HG02870 (cell line): ENCODE measurements at regions not wholly inside any gene's neighbourhood (a gene's known extent, or its start where the extent isn't known, plus 50 kb on each side); places are given as distances from the start of the nearest gene placed in this dataset.

Experiments used
- ATAC-seq: cut with Tn5 transposase; IDR thresholded peaks from one replicate; pipeline ENCODE4 v1.9.1; 2021; ENCODE audit warnings: mild to moderate bottlenecking, moderate library complexity; ENCODE audit not compliant: unreplicated experiment

DNA sequence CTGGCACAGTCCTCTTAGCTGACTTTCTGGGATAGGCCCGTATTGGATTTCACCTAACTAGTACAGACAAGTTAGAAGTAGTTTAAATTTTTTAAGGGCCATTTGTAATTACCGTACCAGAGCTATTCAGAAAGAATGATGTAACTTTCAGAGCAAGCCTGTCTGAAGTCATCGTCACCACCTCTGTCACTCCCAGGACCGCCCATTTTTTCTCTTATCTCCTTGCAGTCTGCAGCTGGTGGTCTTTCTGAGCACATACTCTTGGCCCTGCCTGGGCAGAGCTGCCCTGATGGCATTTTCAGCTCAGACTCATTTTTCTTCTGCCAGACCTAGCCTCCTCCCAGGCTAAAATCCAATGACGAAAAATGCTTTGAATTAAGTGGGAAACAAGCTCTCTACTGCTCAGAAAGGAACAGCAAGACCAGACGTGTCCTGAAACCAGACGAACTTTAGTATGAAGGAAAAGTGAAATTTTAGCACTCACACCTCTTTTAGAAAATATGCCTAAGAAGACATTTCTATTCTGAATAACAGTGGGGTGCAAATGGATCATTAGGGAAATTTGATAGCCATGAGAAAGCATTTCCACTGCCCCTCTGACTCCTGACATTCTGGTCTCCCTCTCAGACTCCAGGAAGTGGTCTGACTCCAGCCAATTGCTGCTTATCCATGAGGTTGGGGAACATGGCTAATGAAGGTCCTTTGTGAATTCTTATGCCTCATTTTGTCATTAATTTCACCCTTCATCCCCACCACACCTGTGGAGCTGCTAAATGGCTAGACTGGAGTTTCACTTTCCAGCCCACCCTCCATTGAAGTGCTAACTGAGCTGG, 162.4 kb upstream of the GYPA start:
- ATAC-seq = no peak

DNA sequence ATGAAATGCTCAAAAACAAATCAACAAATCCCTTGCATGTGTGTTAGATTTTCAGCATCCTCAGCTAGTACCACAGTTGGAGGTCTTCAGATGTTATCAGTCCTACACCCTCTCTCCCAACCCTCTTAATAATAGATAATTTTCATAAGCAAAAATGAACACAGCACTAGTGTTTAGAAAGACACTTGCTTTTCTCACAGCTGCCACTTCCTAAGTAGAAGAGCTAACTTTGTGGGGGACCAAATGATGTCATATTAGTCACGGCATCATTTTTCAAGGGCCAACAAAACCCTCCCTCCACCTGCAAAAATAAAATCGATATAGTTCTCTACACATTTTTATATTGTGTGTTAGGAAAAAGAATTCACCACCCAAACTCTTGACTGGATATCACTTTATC, 163.5 kb upstream of the GYPA start:
- ATAC-seq = no peak

DNA sequence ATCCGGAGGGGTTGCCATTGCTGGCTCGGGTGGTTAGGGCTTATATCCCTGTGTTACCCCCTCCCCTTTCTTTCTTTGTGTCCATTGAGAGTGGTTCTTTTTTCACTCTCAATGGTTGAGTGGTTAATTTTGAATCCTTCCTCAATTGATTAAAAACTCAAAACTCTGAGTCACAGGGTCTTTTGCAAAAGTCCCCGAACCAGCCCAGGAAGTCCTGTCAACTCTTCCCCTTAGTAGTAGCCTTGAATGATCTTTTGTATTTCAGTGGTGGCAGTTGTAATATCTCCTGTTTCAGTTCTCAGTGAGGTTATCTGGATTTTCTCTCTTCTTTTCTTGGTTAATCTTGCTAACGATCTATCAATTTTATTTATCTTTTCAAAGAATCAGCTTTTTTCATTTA, 170.0 kb upstream of the GYPA start:
- no peak for ATAC-seq

DNA sequence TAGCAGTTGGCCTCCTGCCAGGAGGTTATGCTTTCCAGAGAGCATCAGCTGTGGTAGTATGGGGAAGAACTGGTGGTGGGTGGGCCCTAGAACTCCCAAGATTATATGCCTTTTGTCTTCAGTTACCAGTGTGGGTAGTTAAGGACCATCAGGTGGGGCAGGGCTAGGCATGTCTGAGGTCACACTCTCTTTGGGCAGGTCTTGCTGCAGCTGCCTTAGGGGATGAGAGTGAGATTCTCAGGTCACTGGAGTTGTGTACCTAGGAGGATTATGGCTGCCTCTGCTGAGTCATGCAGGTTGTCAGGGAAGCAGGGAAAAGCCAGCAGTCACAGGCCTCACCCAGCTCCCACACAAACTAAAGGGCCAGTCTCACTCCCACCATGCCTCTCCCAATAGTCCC, 172.9 kb upstream of the GYPA start:
- ATAC-seq = no peak

DNA sequence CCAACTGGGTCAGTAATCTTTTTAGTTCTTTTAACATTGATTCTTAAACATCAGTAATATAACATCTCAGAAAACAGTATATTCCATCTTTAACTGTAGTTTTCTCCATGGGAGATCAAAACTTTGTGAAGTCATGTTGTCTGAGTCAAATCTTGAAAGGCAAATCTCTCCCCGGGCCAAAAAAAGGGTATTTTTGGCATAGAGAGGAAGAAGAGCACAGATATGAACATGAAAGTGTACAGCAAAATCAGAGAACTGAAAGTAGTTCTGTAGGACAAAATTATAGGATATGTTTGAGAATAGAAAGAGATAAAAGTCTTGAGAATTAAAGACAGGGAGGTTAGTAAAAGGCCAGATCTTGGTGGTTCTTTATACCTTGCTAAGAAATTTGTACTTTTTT, 176.4 kb upstream of the GYPA start:
- peak; percentile 79 for ATAC-seq

DNA sequence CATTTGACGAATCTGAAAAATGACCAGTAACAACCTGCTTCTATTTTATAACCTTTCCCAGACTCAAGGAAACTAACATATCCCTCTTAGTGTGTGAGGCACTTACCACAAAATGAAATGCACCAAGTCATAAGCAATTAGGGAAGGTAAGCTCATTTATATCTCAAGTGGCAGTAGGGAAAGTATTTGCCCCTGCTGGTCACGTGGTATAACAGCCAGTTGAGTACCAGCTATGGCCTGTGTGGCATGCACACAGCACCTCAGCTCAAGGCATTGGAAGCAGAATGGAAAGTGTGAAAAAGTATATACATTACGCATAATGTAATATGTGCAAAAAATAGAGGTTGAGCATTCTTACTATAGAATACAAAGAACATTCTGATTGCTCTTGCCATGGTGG, 178.3 kb upstream of the GYPA start:
- no peak for ATAC-seq

DNA sequence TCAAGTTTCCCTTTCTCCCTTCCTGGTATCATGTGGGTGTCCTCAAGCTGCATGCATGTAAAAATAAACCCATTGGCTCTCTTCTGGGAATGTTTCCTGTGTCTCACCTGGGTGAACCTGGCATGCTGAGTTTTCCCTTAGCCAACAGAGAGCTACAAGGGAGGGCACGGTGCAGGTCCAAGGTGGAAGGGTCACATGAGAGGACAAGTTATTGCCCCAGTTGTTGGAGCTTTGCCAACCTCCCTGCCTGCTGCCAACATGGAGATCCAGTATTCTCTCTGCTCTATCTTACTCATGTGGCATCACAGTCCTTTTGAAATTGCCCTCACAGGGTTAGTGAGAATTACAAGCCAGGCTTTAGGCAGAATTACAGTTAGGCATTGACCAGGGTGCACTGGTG, 196.1 kb upstream of the GYPA start:
- ATAC-seq = no peak

DNA sequence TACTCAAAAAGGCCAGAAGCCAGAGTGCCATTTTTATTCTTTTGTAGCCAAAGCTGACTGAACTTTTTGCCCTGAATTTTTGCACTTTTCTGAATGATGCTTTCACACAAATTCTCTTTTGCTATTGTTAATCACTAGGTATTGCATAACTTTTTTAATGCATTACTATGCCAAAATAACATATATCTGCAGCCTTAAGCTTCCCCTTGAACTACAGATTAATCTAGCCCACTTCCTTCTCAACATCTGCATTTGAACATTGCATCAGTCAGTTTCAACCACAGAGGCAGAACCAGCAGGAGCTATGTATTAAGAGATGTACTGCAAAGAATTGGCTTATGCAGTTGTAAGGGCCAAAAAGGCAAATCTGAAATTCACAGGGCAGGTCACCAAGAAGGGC, 197.6 kb upstream of the GYPA start:
- ATAC-seq = peak; percentile 73

DNA sequence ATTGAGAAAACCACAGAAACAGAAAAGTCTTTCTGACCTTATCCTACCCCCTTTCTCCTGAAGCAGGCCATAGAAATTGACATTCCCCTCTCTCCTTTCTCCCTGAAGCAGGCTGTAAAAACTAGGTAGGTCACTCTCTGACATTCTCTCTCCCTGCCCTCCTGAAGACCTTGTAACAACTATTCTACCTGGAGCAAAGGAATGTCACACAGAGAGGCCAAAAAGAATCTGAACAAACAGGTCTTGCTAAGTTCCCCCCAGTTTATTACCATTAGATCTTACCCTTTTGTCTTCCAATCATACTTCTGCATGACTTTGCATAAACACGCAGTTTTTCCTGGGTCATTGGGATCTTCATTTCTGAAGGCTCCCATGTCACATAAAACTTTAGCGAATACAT, 198.3 kb upstream of the GYPA start:
- ATAC-seq = no peak

DNA sequence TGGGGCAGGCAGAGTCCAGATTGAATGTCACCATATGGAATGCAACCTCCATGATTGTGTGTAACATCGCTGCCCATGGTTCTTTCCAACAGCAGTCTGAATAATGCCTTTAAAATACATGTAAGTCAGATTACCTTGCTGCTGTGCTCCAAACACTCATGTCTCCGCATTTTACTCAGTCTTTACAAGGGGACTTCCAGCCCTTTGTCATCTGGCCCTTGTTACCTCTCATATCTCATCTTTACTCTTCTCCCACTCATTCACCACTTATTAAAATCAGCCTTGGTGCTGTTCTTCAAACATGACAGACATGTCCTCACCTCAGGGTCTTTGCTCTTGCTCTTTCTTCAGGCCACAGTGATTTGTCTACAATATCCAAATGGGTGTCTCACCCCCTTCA, 200.4 kb upstream of the GYPA start:
- peak; percentile 49 for ATAC-seq

DNA sequence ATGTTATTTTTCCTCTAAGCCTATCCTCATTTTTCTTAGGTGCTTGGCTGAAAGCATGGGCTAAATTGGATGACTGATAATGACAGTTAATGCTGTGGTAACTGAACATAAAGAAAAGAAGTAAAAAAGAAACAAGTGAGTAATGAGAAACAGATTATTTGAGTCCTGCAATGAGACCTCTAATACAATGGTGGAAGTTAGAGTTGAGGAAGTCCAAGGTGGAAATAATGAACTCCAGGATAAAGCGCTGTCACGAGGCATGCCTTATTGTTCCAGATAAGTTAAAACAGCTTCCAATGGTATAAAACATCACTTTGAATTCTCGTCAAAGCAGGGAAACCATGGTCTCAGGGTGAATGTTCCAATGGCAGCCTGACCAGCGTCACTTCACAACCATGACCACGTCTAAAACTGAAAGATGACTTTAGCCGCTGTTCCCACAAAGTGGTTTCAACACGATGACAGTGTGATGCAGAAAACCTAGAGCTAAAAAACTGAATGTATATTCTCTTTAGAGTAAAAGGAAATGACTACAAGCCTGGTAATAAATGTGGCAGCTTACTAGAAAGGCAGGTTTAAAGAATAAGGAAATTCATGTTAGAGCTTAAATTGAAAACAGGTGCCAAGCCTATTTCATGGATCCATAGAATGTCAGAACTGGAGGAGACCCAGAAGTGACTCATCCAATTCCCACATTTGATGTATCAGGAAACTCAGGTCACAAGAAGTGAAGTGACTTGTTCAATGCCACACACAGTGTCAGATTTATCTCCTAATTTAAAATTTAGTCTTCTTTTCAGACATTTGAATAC, 202.6 kb upstream of the GYPA start:
- peak; percentile 49 for ATAC-seq

DNA sequence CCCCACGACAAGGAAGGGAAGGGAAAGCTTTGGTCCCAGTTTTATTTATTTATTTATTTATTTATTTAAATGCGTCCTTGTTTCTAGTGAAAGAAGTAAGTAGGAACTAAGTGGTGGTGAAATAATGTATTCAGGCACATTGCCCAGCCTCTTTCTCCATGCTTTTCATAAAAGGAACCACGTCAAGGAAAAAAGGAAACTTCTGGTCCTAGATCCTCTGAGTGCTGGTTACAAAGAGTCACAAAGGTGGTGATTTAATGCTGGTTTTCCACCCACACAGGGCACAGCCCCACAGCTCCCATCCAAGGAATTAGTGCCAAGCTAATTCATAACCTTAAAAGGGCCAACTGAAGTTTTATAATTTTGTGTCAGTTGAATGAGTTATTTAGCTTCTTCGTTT, 206.6 kb upstream of the GYPA start:
- ATAC-seq = no peak

DNA sequence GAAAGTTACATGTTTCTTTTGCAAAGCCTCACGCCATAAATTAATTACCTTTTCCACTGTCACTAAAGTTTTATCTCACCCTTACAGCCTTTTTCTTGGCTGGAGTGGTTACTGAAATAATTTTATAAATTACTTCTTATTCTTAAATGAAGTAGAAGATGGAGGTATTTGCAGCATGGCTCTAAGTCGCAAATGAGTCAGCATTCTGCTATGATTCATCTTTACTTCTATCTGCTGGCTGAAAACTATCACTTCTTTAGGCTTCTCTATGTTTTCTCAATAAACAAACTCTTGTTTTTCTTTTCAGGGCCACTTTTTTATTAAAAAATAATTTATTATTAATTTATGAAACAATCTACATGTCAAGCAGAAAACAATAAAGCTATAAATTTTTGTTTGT, 210.2 kb upstream of the GYPA start:
- ATAC-seq = no peak

DNA sequence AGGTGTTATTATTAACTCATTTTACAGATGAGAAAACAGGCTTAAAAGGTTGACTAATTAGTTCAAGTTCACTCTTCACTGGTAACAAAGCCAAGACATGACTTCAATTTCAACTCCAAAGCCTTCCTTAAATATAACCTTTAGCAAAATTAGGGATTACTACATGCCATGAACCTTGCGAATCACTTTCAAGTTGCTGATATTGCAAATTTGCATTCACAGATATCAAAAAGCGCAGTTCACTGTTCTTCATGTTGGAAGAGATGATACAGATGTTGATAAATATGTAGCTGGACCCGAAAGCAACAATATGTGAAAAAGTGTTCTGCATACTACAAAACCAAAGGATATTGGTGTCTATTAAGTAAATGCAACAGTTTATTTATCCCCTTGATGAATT, 210.8 kb upstream of the GYPA start:
- no peak for ATAC-seq

DNA sequence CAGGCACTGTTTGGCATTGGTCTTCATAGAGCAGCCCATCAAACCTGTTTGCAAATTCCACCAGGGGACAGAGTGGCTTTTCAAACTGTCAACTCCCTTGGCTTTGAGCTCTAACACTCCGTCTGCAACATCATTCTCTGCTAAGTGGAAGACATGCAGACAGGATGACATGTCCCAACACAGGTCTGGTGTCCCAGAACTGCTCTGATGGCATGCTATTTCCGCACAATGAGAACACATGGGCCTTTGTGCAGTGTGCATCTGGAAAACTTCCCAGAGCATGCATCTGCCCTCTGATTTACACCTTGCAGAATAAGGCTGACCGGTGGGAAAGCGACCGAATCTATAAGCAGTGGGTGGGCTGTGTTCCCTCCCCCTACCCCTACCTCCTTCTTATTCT, 212.8 kb upstream of the GYPA start:
- no peak for ATAC-seq

DNA sequence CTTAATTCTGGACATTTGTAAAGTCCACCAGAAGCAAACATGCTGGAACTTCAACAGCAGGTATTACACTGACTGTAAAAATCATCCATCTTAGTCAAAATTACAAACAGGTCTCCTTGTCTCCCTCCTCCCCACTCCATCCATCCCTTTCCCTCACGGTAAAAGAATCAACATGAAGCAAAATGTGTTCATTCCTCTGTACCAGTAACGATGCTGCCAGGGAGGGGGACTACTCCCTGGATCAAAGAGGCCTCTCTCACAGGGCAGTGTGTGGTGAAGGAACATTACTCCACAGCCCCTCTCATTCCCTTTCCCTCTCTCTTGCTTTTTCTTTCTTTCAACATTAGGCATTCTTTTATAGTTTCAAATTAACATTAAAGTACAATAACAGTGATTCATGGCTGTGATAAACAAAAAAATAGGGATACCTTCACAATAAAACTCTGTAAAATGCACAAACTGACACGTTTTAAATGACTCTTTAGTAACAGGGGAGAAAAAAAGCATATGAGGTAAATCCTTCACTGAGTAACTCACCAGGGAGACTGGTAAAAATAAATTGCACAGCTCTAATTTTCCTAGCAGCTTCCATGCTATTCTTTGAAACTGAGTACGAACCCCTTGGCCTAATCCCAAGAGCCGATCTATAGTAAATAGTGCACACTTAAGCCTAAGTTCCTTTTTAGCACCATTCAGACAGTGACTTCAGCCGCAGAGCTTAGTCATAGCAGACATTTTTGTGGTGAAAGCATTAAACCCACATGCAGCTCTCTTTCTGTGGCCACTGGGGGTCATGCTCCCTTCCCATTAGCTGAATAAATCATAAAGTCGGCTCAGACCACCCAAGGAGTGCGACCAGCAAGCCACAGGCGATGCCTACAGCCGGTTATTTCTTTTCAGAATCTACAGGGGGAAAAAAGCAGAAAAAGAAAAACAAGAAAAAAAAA, 215.6 kb upstream of the GYPA start:
- ATAC-seq = peak; percentile 98

DNA sequence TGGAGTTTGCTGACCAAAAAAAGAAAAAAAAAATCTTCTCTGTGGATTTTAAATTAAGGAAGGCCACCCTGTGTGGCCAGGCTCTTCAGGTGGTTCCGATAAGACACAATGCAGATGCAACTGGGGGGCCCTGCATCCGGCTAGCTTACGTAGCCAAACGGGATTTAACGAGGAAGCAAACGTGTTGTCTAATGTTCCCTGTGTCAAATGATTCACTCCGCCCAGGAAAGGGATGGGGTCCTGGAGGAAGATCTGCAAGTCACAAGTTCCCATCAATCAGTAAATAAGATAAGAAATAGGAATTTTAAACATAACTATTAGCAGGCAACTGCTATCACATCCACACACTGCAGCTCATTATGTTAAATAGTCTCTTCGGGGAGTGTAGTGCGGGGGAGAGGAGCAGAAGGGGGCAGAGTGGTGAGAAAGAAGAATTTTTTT, 216.4 kb upstream of the GYPA start:
- no peak for ATAC-seq

DNA sequence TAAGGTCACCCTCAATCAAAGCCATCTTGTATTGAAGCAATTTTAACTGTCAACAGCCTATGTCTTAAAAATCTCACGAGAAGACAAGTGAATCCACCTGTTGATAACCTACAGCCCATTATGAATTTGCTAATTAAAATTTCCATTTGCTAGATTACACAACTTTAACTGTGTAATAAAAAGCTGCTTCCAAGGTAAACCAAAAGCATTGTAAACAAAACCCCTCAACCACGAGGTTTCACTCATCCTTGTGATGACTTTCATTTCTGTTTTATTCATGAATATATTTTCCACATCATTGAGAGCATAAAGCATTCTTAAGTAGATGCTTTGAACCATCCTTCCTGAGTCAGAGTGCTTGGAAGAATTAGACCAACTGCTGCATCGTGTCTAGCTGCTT, 217.5 kb upstream of the GYPA start:
- ATAC-seq = no peak

DNA sequence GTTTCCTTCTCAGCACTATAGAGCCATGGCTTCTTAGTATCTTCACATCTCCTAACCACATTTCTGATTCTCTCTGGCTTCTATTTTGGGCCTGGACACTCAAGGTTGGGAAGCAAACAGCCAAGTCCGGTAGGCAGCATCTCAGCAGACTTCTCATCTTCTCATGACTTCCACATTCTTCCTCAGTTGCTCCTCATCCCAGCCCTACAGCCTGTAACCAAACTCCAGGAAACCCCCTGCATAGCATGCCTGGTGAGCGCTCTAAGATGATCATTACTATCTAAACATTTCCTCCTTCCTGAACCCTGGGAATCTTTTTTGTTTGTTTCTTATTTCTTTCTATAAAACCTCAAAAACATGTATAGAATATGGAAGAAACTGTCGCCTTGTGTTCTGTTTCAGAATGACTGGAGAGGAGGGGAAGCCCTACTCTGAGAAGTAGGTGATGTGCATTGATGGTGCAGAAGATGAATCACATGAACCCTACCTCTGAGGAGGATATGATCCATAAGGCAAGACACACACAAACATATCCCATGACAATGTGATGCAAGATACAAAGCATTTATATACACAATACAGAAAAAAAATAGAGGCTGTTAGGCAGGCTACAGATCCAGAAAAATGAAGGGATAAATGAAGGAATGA, 219.8 kb upstream of the GYPA start:
- no peak for ATAC-seq

DNA sequence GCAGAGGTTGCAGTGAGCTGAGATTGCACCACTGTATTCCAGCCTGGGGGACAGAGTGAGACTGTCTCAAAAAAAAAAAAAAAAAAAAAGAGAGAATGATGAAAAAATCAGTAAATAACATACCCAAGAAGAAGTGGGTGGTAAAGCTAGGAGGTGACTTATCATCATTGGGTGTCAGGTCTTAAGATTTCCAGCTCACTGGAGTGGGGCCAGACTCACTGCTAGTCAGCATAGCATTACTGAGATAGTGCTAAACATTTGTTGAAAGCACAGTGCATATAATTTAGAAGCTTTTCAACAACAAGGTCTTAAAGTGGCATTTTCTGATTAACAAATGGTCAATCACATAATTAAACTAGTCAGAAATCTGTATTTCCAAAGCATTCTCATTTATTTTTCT, 221.8 kb upstream of the GYPA start:
- ATAC-seq = no peak

DNA sequence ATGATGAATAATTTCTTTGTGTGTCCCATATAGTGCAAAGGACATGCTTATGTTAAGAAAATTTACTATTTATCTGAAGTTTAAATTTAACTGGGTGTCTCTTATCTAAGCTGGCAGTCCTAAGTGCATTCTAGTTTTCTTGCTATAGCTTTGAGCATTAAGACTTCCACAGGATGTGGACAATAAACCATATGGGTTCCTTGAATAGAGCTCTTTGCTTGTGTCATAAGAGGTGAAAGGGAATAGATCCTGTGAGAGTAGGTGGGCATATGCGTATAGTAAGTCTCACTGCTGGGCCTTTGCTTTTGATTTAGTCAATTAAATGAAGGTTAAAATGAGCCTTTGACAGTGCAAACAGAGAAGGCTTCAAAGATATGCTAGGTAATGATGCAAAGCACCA, 223.4 kb upstream of the GYPA start:
- no peak for ATAC-seq
